GM23248 (cell line): ENCODE measurements at regions not wholly inside any gene's neighbourhood (a gene's known extent, or its start where the extent isn't known, plus 50 kb on each side); places are given as distances from the start of the nearest gene placed in this dataset.

Experiments used
- DNase-seq: peaks from one replicate; pipeline ENCODE4 v3.0.0-alpha.2; 2015
- H2AFZ ChIP-seq: fragments of 200-600 bp; sonication (generic); 2 replicates; pipeline ENCODE4 v1.6.1; 2016; ENCODE audit warnings: antibody characterized with exemption
- H3F3A ChIP-seq: fragments of 200-600 bp; sonication (generic); 2 replicates; pipeline ENCODE4 v1.6.1; 2016; ENCODE audit warnings: mild to moderate bottlenecking, antibody characterized with exemption, mixed run types; ENCODE audit not compliant: insufficient read depth
- H3K27ac ChIP-seq: fragments of 200-600 bp; sonication (generic); 2 replicates; pipeline ENCODE4 v1.5.1; 2016; ENCODE audit warnings: mild to moderate bottlenecking
- H3K27me3 ChIP-seq: fragments of 200-600 bp; sonication (generic); replicated peaks from 2 replicates; pipeline ENCODE4 v1.6.1; 2016; ENCODE audit warnings: mild to moderate bottlenecking; ENCODE audit not compliant: insufficient read depth
- H3K36me3 ChIP-seq: fragments of 200-600 bp; sonication (generic); 2 replicates; pipeline ENCODE4 v1.6.1; 2016; ENCODE audit warnings: low read depth, mild to moderate bottlenecking
- H3K4me1 ChIP-seq: fragments of 200-600 bp; sonication (generic); 2 replicates; pipeline ENCODE4 v1.6.1; 2016; ENCODE audit warnings: mild to moderate bottlenecking; ENCODE audit not compliant: insufficient read depth
- H3K4me2 ChIP-seq: fragments of 200-600 bp; sonication (generic); one replicate; pipeline ENCODE4 v1.6.1; 2016; ENCODE audit warnings: mild to moderate bottlenecking; ENCODE audit not compliant: unreplicated experiment
- H3K4me3 ChIP-seq: fragments of 200-600 bp; sonication (generic); 2 replicates; pipeline ENCODE4 v1.5.1; 2016; ENCODE audit warnings: mild to moderate bottlenecking
- H3K79me2 ChIP-seq: fragments of 200-600 bp; sonication (generic); 2 replicates; pipeline ENCODE4 v1.6.1; 2016; ENCODE audit warnings: mild to moderate bottlenecking; ENCODE audit not compliant: insufficient read depth
- H3K9ac ChIP-seq: fragments of 200-600 bp; sonication (generic); 2 replicates; pipeline ENCODE4 v1.6.1; 2016; ENCODE audit warnings: mild to moderate bottlenecking
- H3K9me2 ChIP-seq: fragments of 200-600 bp; sonication (generic); 2 replicates; pipeline ENCODE4 v1.6.1; 2016; ENCODE audit warnings: mixed run types, mild to moderate bottlenecking, moderate library complexity; ENCODE audit not compliant: insufficient read depth
- H3K9me3 ChIP-seq: fragments of 200-600 bp; sonication (generic); one replicate; pipeline ENCODE4 v1.6.1; 2017; ENCODE audit warnings: low read depth
- H4K20me1 ChIP-seq: fragments of 200-600 bp; sonication (generic); 2 replicates; pipeline ENCODE4 v1.6.0; 2016; ENCODE audit not compliant: insufficient read depth
- EZH2 ChIP-seq: fragments of 200-600 bp; sonication (generic); IDR thresholded peaks from 2 replicates; pipeline ENCODE4 v1.6.1; 2018; ENCODE audit warnings: antibody characterized with exemption, mild to moderate bottlenecking; ENCODE audit not compliant: insufficient read depth, poor library complexity, severe bottlenecking
- EZH2phosphoT487 ChIP-seq: fragments of 200-600 bp; sonication (generic); IDR thresholded peaks from 2 replicates; pipeline ENCODE4 v1.6.1; 2018; ENCODE audit warnings: antibody characterized with exemption, moderate library complexity, mild to moderate bottlenecking, low read depth; ENCODE audit not compliant: insufficient read depth
- WGBS, 2 experiments: methylation state at CpG; one replicate each; pipeline ENCODE4 v1.1.6; 2015 to 2017; ENCODE audit warnings: low lambda C conversion rate in 2 of 2, low coverage in 1 of 2; ENCODE audit errors: missing lambda C conversion rate in 2 of 2; 5-methylcytosine and 5-hydroxymethylcytosine counted together
- in situ Hi-C: fragments of 300-500 bp; cut with MboI; formaldehyde crosslinking; loops from 2 replicates; pipeline ENCODE4 v1.15.0; 2020

DNA sequence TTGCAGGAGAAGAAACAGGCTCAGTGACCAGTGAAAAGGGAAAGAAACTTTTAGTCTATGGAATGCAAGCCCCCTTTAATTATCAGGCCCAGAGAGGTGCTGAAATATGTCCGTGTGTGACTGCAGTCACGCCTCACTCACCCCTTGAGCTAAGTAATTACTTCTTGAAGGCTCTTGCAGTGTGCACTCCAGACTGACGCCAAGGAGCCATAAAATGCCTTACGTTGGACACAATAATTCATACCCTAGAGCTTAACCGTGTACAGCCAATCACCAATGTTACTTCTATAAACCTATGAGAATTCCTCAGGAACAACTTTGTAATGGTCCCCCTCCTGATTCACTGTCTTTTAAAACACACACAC lies 242.2 kb downstream of the SYK start:
- in situ Hi-C loops, result no loop called here
- no peak for DNase-seq
- H3F3A ChIP-seq, result peaks cover 21% of the 10 kb centered on the region
- H3K27me3 ChIP-seq, result no peaks in the 10 kb centered on the region
- WGBS, 2 experiments, result 88 to 93% methylated on average over 5 of the region's 5 CpGs
- H3K9me3 ChIP-seq, result no peaks in the 10 kb centered on the region
- H3K4me1 ChIP-seq, result peaks cover 18% of the 10 kb centered on the region
- H3K4me3 ChIP-seq, result no peak overlapping the region
- H3K36me3 ChIP-seq, result no peaks in the 10 kb centered on the region
- H3K27ac ChIP-seq, result no peak overlapping the region
- H3K9me2 ChIP-seq, result no peaks in the 10 kb centered on the region
- H2AFZ ChIP-seq, result no peak overlapping the region
- H3K4me2 ChIP-seq, result no peak overlapping the region
- H3K9ac ChIP-seq, result no peak overlapping the region
- no peaks in the 10 kb centered on the region for H4K20me1 ChIP-seq
- TF ChIP-seq EZH2phosphoT487 (no peak), EZH2 (no peak)
- no peaks in the 10 kb centered on the region for H3K79me2 ChIP-seq

- Histone ChIP-seq H3K9me3 (no peaks in the 10 kb centered on the region), H3K27ac (no peak overlapping the region), H3K36me3 (no peaks in the 10 kb centered on the region), H4K20me1 (no peaks in the 10 kb centered on the region), H3F3A (peaks cover 21% of the 10 kb centered on the region), H3K9me2 (no peaks in the 10 kb centered on the region), H3K79me2 (no peaks in the 10 kb centered on the region), H3K9ac (no peak overlapping the region), H2AFZ (no peak overlapping the region), H3K4me3 (no peak overlapping the region), H3K27me3 (no peaks in the 10 kb centered on the region), H3K4me2 (no peak overlapping the region), H3K4me1 (peaks cover 22% of the 10 kb centered on the region)
- no peak for DNase-seq
- TF ChIP-seq EZH2 (no peak), EZH2phosphoT487 (no peak)
- in situ Hi-C loops, result no loop called here
- 82 to 92% methylated on average over 3 of the region's 3 CpGs for WGBS, 2 experiments
Observed at GRCh38 chr9:91044354-91044753, 242.7 kb downstream of the SYK start.

- no peak overlapping the region for H3K4me3 ChIP-seq
- in situ Hi-C loops, result no loop called here
- WGBS, 2 experiments, result 86 to 87% methylated on average over 2 of the region's 2 CpGs
Observed at GRCh38 chr9:91045041-91045440, 243.4 kb downstream of the SYK start.

DNA sequence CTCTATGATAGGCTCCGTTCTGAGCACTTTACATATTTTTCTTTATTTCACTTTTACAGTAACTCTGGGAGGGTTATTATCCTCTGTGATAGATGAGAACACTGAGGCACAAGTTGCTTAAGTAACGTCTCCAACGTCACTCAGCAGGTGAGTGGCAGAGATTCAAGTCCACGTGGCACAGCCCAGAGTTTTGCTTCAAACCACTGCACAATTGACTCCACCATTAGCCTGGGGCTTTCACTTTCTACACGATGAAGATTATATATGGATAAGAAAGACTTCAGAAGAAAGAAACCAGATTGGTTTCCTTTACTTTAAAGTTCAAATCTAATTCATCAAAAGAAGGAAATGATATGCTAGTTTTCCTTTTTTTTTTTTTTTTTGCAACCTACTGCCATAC lies 245.9 kb downstream of the SYK start:
- Histone ChIP-seq H3K36me3 (no peaks in the 10 kb centered on the region), H3K4me3 (peak overlapping the region; percentile 30), H3K9me3 (no peaks in the 10 kb centered on the region), H2AFZ (peak overlapping the region; percentile 58), H4K20me1 (no peaks in the 10 kb centered on the region), H3K9me2 (no peaks in the 10 kb centered on the region), H3K27me3 (no peaks in the 10 kb centered on the region), H3K4me1 (peaks cover 22% of the 10 kb centered on the region), H3K4me2 (peak overlapping the region; percentile 73), H3K9ac (peak overlapping the region; percentile 48; the same call in 1 of the 2 replicates), H3K27ac (peak overlapping the region; percentile 65), H3F3A (peaks cover 21% of the 10 kb centered on the region), H3K79me2 (no peaks in the 10 kb centered on the region)
- in situ Hi-C loops, result no loop called here
- DNase-seq, result peak; percentile 18
- WGBS, 2 experiments, result 52 to 55% methylated on average over 5 of the region's 5 CpGs
- TF ChIP-seq EZH2phosphoT487, result no peak

More at GRCh38 chr9:91045041-91045440, 243.4 kb downstream of the SYK start:
- Histone ChIP-seq H2AFZ (no peak overlapping the region), H4K20me1 (no peaks in the 10 kb centered on the region), H3K36me3 (no peaks in the 10 kb centered on the region), H3F3A (peaks cover 21% of the 10 kb centered on the region), H3K4me1 (peaks cover 22% of the 10 kb centered on the region), H3K27ac (no peak overlapping the region), H3K79me2 (no peaks in the 10 kb centered on the region), H3K27me3 (no peaks in the 10 kb centered on the region), H3K4me2 (no peak overlapping the region), H3K9ac (no peak overlapping the region), H3K9me2 (no peaks in the 10 kb centered on the region), H3K9me3 (no peaks in the 10 kb centered on the region)
- no peak for DNase-seq
- TF ChIP-seq EZH2 (no peak), EZH2phosphoT487 (no peak)
